NCI-H82 treated with DMSO at 0.1 percent for 48 hours (cell line): ENCODE measurements at regions not wholly inside any gene's neighbourhood (a gene's known extent, or its start where the extent isn't known, plus 50 kb on each side); places are given as distances from the start of the nearest gene placed in this dataset.
"Not testable (repeated sequence)": the region's sequence is repeated elsewhere in the genome, so short reads cannot be mapped to it uniquely, and the experiment has no call there.

Experiments used
- DNase-seq: peaks from one replicate; lab custom pipeline; 2025; ENCODE audit not compliant: unreplicated experiment; lab: John Stamatoyannopoulos, UW

GRCh38 chr16:66028510-66029216 lies 337.8 kb upstream of the CDH5 start:
- DNase-seq = no peak

- DNase-seq = no peak
Observed at GRCh38 chr16:66026787-66027330, 339.6 kb upstream of the CDH5 start.

GRCh38 chr16:66026211-66026610 lies 340.3 kb upstream of the CDH5 start:
- peak; percentile 9 for DNase-seq

- no peak for DNase-seq
Observed at GRCh38 chr16:66025751-66026150, 340.7 kb upstream of the CDH5 start.

GRCh38 chr16:66024567-66024966 lies 341.9 kb upstream of the CDH5 start:
- not testable (repeated sequence) for DNase-seq

GRCh38 chr16:66023481-66023880 lies 343.0 kb upstream of the CDH5 start:
- DNase-seq = no peak

GRCh38 chr16:66020642-66021041 lies 345.8 kb upstream of the CDH5 start:
- no peak for DNase-seq

GRCh38 chr16:66020046-66020445 lies 346.4 kb upstream of the CDH5 start:
- DNase-seq = no peak

GRCh38 chr16:66019502-66019901 lies 347.0 kb upstream of the CDH5 start:
- not testable (repeated sequence) for DNase-seq

- DNase-seq = no peak
Observed at GRCh38 chr16:66014221-66014620, 352.3 kb upstream of the CDH5 start.

- no peak for DNase-seq
Observed at GRCh38 chr16:66013486-66013885, 353.0 kb upstream of the CDH5 start.

GRCh38 chr16:66008136-66008535 lies 358.4 kb upstream of the CDH5 start:
- DNase-seq = no peak

- DNase-seq = no peak
Observed at GRCh38 chr16:66007717-66008116, 358.8 kb upstream of the CDH5 start.

- DNase-seq = no peak
Observed at GRCh38 chr16:66006485-66006884, 360.0 kb upstream of the CDH5 start.

- no peak for DNase-seq
Observed at GRCh38 chr16:66004699-66005098, 361.8 kb upstream of the CDH5 start.

- DNase-seq = no peak
Observed at GRCh38 chr16:66003201-66003600, 363.3 kb upstream of the CDH5 start.

- DNase-seq = no peak
Observed at GRCh38 chr16:66002601-66003000, 363.9 kb upstream of the CDH5 start.

GRCh38 chr16:66001432-66001831 lies 365.1 kb upstream of the CDH5 start:
- DNase-seq = no peak

GRCh38 chr16:65998443-65998842 lies 368.0 kb upstream of the CDH5 start:
- DNase-seq = no peak

GRCh38 chr16:65994291-65994690 lies 372.2 kb upstream of the CDH5 start:
- no peak for DNase-seq

- peak; percentile 12 for DNase-seq
Observed at GRCh38 chr16:65991149-65991701, 375.3 kb upstream of the CDH5 start.

- no peak for DNase-seq
Observed at GRCh38 chr16:65989861-65990604, 376.5 kb upstream of the CDH5 start.
